RPMI8226 (cell line): ENCODE measurements at regions not wholly inside any gene's neighbourhood (a gene's known extent, or its start where the extent isn't known, plus 50 kb on each side); places are given as distances from the start of the nearest gene placed in this dataset.

Experiments used
- DNase-seq: peaks from one replicate; pipeline ENCODE4 v3.0.0-alpha.2; 2015

DNA sequence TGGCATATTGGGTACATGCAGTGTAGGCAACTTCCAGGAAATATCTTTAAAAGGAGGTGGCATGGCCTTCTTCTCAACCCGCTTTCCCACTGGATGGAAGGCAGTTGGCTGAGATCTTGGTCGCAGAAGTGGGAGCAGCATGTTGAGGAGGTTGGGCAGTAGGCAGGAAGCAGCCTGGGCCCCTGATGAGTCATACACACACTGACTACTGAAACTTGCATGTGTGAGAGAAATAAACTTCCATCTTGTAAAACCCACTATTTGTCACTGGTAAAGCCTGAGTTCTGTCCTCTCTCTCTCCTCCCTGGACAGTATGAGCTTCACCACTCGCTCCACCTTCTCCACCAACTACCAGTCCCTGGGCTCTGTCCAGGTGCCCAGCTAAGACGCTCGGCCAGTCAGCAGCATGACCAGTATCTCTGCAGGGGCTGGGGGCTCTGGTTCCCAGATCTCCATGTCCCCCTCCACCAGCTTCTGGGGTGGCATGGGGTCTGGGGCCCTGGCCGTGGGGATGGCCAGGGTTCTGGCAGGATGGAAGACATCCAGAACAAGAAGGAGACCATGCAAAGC is 233.8 kb upstream of the SPRED2 start:
- DNase-seq: no peak

GRCh38 chr2:65664931-65665330 is 232.5 kb upstream of the SPRED2 start:
- no peak for DNase-seq

GRCh38 chr2:65663831-65664407 is 231.5 kb upstream of the SPRED2 start:
- DNase-seq: no peak

- no peak for DNase-seq
Observed at GRCh38 chr2:65662654-65663432, 230.4 kb upstream of the SPRED2 start.

GRCh38 chr2:65661980-65662653 is 229.7 kb upstream of the SPRED2 start:
- DNase-seq: no peak

GRCh38 chr2:65660340-65660739 is 227.9 kb upstream of the SPRED2 start:
- DNase-seq: no peak

- DNase-seq: no peak
Observed at GRCh38 chr2:65658881-65659280, 226.5 kb upstream of the SPRED2 start.

GRCh38 chr2:65658266-65658665 is 225.9 kb upstream of the SPRED2 start:
- DNase-seq: no peak

DNA sequence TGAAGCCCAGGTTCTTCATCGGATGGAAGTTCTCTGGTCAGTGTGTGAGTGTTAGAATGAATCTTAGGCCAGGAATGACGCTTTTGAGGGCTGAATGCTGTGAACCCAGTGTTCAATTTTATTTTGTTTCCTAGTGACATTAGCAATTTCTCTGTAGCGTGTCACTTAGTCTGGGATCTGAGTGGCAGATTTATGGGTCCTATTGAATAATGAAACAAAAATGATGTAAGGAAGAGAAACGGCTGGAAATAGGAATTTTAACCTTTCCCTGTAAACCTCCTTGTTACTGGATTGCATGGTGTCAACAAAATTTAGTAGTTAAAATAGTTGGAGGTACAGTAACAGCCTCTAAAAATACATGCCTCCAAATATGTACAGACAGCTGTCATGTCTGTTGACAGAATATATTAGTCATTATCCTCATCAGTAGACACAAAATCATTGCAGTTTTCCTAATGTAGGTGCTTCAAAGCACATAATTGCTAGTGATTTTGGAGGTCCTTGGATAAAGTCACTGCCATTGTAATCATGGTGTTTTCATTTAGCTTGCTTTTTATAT is 223.8 kb upstream of the SPRED2 start:
- no peak for DNase-seq

DNA sequence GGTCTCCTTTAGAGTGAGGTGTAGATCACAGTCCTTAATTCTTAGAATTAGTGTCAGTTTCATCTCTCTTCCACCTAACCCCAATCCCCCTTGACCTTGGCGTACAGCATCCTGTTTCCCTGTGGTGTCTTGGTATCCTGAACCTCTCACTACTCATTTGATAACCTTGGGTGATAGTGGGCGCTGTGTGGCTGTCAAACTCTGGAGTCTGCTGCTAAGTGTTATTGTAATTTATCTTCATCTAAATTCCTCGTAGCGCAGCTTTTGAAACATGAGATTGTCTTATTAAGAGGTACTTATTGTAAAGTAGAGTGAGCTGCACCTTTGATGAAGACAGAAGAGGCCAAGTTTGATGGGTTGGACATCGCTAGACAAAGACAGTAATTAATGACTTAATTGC is 222.6 kb upstream of the SPRED2 start:
- no peak for DNase-seq

DNA sequence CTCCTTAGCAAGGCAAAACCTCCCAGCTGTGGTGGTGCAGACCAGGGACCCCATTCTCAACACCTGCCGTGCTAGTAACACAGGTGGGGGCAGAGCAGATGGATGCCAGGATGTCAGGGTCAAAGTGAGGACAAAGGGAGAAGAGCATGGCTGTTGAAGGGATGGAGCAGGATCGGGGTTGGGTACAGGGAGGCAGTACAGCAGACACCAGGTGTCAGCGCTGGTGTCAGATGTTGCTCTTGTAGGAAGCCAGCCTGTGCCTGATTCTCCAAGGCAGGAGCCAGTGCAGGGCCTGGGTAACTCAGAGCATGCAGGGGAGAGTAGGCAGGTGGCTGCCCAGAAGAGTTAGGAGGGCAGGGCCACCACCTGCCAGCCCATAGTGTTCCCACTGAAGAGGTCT is 222.1 kb upstream of the SPRED2 start:
- no peak for DNase-seq

DNA sequence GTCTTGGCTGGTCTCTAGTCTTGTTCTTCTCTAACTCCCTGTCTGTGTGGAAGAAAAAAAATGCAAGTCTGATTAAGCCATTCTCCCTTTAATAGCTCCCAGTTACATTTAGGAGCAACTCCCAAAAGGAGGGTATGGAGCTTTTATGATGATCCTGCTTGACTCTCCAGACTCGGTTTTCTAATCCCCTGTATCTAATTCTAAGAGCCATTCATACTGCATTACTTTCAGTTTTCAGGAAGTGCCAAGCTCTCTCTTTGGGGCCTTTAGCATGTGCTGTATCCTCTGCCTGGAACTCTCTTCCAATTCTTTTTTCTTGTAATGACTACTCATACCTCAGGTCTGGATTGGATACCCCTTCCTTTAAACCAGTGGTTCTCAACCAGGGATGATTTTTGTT is 219.7 kb upstream of the SPRED2 start:
- no peak for DNase-seq

DNA sequence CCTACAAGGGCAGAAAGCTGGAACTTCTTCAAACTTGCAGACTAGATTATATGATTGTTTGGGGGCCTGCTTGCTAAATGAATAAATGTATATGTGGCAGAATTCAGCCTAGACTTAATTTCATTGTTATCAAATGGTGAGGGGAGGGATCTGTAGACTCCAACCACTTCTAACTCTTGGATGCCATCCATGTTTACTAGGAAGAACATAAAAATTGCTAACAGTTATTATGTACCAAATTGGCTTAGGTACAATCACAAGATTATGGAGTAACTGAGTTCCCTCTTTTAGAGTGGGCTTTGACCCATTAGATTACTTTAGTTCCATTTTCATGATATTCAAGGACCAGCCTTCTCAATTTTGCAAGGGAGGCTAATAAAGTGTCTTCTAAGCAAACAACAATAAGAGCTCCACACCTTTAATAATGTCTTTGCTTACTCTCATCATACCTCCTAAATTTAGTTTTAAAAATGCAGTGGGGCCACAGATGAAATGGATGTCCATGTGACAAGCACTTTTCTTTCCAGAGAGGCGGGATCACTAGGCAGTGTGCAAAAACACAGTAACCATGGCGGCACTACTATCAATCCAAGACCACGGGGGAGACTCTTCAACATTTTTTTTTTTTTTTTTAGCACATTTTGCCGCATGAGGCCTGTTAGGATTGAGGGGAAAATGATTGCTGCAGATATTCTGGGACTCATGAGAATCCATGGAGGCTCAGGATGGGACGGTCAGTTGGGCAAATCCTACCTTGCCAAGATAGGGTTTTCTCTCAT is 217.6 kb upstream of the SPRED2 start:
- DNase-seq: no peak

- DNase-seq: no peak
Observed at GRCh38 chr2:65647249-65647842, 214.9 kb upstream of the SPRED2 start.

- DNase-seq: no peak
Observed at GRCh38 chr2:65640793-65641103, 208.3 kb upstream of the SPRED2 start.

- DNase-seq: no peak
Observed at GRCh38 chr2:65639156-65639864, 206.9 kb upstream of the SPRED2 start.

DNA sequence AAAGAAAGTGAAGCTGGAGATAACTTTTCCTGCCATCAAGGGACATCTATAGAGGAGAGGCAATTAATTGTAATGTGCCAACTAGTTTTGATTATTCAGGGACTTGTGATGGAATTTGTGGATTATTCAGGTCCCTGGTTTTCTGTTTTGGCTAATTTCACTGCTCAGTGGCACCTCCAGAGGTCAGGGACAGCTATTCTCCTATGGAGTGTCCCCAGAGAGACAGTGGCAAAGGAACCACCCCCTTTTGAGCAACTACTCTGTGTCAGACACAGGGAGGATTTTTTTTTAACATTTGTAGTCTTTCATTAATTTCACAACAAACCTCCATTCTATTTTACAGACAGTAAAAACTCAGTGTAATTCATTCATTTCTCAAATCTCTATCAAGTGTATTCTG is 206.0 kb upstream of the SPRED2 start:
- no peak for DNase-seq

DNA sequence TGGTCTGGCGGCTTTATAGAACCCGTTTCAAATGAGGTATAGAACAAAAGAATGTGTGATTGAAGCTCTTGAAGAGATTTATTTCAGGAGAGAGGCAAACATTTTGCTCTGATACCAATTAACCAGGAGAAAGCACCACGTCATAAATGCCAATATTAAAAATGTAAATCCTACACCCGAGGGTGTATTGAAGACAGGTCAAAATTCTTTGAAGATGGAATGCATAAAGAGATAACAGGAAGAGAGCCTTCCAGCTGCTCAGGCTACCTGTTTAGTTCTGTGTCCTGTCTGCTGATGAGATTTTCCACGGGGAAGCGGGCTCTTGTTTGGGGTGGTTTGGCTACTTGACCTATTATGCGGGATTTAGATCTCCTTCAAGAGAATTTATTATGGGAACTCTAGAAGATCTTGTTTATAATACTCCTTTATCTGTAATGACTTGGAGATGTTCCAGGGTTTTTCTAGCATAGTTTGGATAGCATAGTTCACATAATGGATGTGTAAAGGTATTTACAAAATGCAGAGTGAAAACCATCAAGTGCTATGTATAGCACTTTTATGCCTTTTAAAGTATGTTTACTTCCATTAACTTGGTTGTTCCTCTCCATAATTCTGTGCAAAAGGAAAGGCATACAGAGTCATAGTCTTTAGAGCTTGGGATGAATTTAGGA is 204.5 kb upstream of the SPRED2 start:
- no peak for DNase-seq

GRCh38 chr2:65636024-65636423 is 203.6 kb upstream of the SPRED2 start:
- DNase-seq: no peak

DNA sequence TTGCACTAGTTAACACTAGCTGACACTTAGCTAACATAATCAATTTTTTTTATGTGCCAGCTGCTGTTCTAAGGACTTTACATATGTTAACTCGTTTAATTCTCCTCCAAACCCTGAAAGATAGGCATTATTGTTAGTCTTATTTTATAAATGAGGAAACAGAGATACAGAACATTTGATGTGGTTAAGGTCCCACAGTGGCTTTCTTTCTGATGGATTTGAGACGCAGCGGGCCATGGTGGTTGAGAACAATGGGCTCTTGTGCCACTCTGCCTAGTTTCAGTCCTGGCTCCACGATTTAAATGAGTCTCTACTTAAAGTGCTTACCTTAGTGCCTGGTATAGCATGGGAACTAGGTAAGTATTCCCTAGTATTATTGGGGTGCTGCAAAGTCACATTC is 201.9 kb upstream of the SPRED2 start:
- DNase-seq: no peak

DNA sequence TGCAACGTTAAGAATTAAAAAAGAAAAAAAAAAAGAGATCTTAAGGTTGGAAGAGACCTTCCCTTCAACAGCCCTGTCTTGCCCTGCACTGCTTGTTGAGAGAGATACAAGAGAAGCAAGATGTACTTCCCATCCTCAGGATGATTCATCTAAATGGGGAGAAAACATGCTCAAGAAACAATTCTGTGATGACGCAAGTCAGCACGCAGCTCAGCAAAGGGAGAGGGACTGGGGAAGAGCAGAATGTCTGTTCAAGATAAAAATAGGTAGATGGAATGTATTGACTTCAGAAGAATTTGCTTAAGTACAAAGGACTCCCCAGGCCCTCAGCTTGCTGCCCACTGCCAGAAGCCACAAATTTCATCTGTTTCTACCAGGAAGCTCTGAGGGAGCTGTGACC is 198.2 kb upstream of the SPRED2 start:
- no peak for DNase-seq
